Femur (tissue), 1 donor: ENCODE measurements at regions not wholly inside any gene's neighbourhood (a gene's known extent, or its start where the extent isn't known, plus 50 kb on each side); places are given as distances from the start of the nearest gene placed in this dataset.
"Not testable (repeated sequence)": the region's sequence is repeated elsewhere in the genome, so short reads cannot be mapped to it uniquely, and the experiment has no call there.

ENCODE experiments used
- DNase-seq: peaks from one replicate; pipeline ENCODE4 v3.0.0-alpha.2; 2017

GRCh38 chr5:89524785-89525184, 641.8 kb upstream of the MEF2C start:
- no peak for DNase-seq

- DNase-seq: not testable (repeated sequence)
Observed at GRCh38 chr5:89523867-89524266, 640.9 kb upstream of the MEF2C start.

GRCh38 chr5:89520771-89521170, 637.8 kb upstream of the MEF2C start:
- no peak for DNase-seq

GRCh38 chr5:89513299-89514044, 630.5 kb upstream of the MEF2C start:
- DNase-seq: no peak

- no peak for DNase-seq
Observed at GRCh38 chr5:89504051-89504450, 621.1 kb upstream of the MEF2C start.

- no peak for DNase-seq
Observed at GRCh38 chr5:89499787-89500186, 616.8 kb upstream of the MEF2C start.

- no peak for DNase-seq
Observed at GRCh38 chr5:89498699-89499098, 615.7 kb upstream of the MEF2C start.

GRCh38 chr5:89493414-89493813, 610.4 kb upstream of the MEF2C start:
- no peak for DNase-seq

GRCh38 chr5:89484962-89485361, 602.0 kb upstream of the MEF2C start:
- no peak for DNase-seq

GRCh38 chr5:89480406-89481007, 597.5 kb upstream of the MEF2C start:
- DNase-seq: no peak

- DNase-seq: no peak
Observed at GRCh38 chr5:89478851-89479250, 595.9 kb upstream of the MEF2C start.

GRCh38 chr5:89473196-89473595, 590.2 kb upstream of the MEF2C start:
- DNase-seq: no peak

- DNase-seq: no peak
Observed at GRCh38 chr5:89471541-89471940, 588.6 kb upstream of the MEF2C start.

GRCh38 chr5:89471115-89471514, 588.1 kb upstream of the MEF2C start:
- DNase-seq: no peak

GRCh38 chr5:89470658-89471057, 587.7 kb upstream of the MEF2C start:
- DNase-seq: no peak

- DNase-seq: no peak
Observed at GRCh38 chr5:89458332-89458656, 575.3 kb upstream of the MEF2C start.

- peak; percentile 84 for DNase-seq
Observed at GRCh38 chr5:89457411-89458331, 574.7 kb upstream of the MEF2C start.

GRCh38 chr5:89452081-89452480, 569.1 kb upstream of the MEF2C start:
- DNase-seq: no peak

GRCh38 chr5:89451263-89451662, 568.3 kb upstream of the MEF2C start:
- no peak for DNase-seq

- DNase-seq: no peak
Observed at GRCh38 chr5:89450149-89450538, 567.2 kb upstream of the MEF2C start.

- DNase-seq: no peak
Observed at GRCh38 chr5:89449392-89450148, 566.6 kb upstream of the MEF2C start.

- no peak for DNase-seq
Observed at GRCh38 chr5:89447027-89447426, 564.0 kb upstream of the MEF2C start.

- peak; percentile 67 for DNase-seq
Observed at GRCh38 chr5:89445106-89445745, 562.2 kb upstream of the MEF2C start.
